Activated T-cell treated with anti-CD3 and anti-CD28 coated beads for 48 hours (primary cell): ENCODE measurements at regions not wholly inside any gene's neighbourhood (a gene's known extent, or its start where the extent isn't known, plus 50 kb on each side); places are given as distances from the start of the nearest gene placed in this dataset.

Experiments used
- DNase-seq: peaks from one replicate; pipeline ENCODE4 v3.0.0-alpha.2; 2020; ENCODE audit warnings: low read depth

GRCh38 chr1:91148641-91149069 lies 126.8 kb upstream of the ZNF644 start:
- no peak for DNase-seq

- no peak for DNase-seq
These were observed 120.0 kb upstream of the ZNF644 start for GRCh38 chr1:91141858-91142257.

GRCh38 chr1:91138959-91139358 lies 117.1 kb upstream of the ZNF644 start:
- no peak for DNase-seq

GRCh38 chr1:91137173-91137852 lies 115.5 kb upstream of the ZNF644 start:
- no peak for DNase-seq

GRCh38 chr1:91135799-91136198 lies 114.0 kb upstream of the ZNF644 start:
- no peak for DNase-seq

GRCh38 chr1:91133248-91133647 lies 111.4 kb upstream of the ZNF644 start:
- DNase-seq = no peak

GRCh38 chr1:91130256-91130985 lies 108.6 kb upstream of the ZNF644 start:
- no peak for DNase-seq

- no peak for DNase-seq
These were observed 107.6 kb upstream of the ZNF644 start for GRCh38 chr1:91129458-91129857.

GRCh38 chr1:91129017-91129416 lies 107.2 kb upstream of the ZNF644 start:
- DNase-seq = no peak

GRCh38 chr1:91124989-91125417 lies 103.2 kb upstream of the ZNF644 start:
- DNase-seq = peak; percentile 43

GRCh38 chr1:91124290-91124985 lies 102.6 kb upstream of the ZNF644 start:
- peak; percentile 16 for DNase-seq

- DNase-seq = no peak
These were observed 101.9 kb upstream of the ZNF644 start for GRCh38 chr1:91123773-91124172.

- DNase-seq = no peak
These were observed 101.5 kb upstream of the ZNF644 start for GRCh38 chr1:91123319-91123718.

GRCh38 chr1:91122106-91122717 lies 100.4 kb upstream of the ZNF644 start:
- DNase-seq = no peak

GRCh38 chr1:91121366-91121765 lies 99.5 kb upstream of the ZNF644 start:
- no peak for DNase-seq

- no peak for DNase-seq
These were observed 99.1 kb upstream of the ZNF644 start for GRCh38 chr1:91120936-91121335.

- no peak for DNase-seq
These were observed 98.6 kb upstream of the ZNF644 start for GRCh38 chr1:91120421-91120820.

- DNase-seq = no peak
These were observed 82.9 kb upstream of the ZNF644 start for GRCh38 chr1:91104712-91105111.

GRCh38 chr1:91101328-91101727 lies 79.5 kb upstream of the ZNF644 start:
- no peak for DNase-seq

GRCh38 chr1:91099746-91100621 lies 78.1 kb upstream of the ZNF644 start:
- no peak for DNase-seq

- DNase-seq = no peak
These were observed 76.6 kb upstream of the ZNF644 start for GRCh38 chr1:91098299-91098906.
